Astrocyte (in vitro differentiated cells and primary cell): ENCODE measurements at regions not wholly inside any gene's neighbourhood (a gene's known extent, or its start where the extent isn't known, plus 50 kb on each side); places are given as distances from the start of the nearest gene placed in this dataset.

ENCODE experiments used
- DNase-seq: peaks from one replicate; pipeline ENCODE4 v3.0.0-alpha.2; 2010; ENCODE audit warnings: low read depth
- FAIRE-seq: peaks from 2 replicates; lab custom pipeline; 2011; peaks lifted over from hg19 to GRCh38; lab: Jason Lieb, UNC
- H2AFZ ChIP-seq: 2 replicates; pipeline ENCODE4 v1.6.0; 2012; ENCODE audit warnings: low read depth, low read length, inconsistent platforms
- H3K27ac ChIP-seq: 2 replicates; pipeline ENCODE4 v1.5.1; 2011; ENCODE audit warnings: low read depth, low read length, inconsistent platforms
- H3K27me3 ChIP-seq: 2 replicates; pipeline ENCODE4 v1.6.0; 2011; ENCODE audit warnings: low read length, inconsistent platforms; ENCODE audit not compliant: insufficient read depth
- H3K36me3 ChIP-seq: 2 replicates; pipeline ENCODE4 v1.5.1; 2011; ENCODE audit warnings: low read length, inconsistent platforms; ENCODE audit not compliant: insufficient read depth
- H3K4me1 ChIP-seq: 2 replicates; pipeline ENCODE4 v1.5.1; 2011; ENCODE audit warnings: low read length, inconsistent platforms; ENCODE audit not compliant: insufficient read depth
- H3K4me2 ChIP-seq: 2 replicates; pipeline ENCODE4 v1.6.0; 2012; ENCODE audit warnings: low read length, inconsistent platforms
- H3K4me3 ChIP-seq: 2 replicates; pipeline ENCODE4 v1.5.1; 2011; ENCODE audit warnings: low read depth, mild to moderate bottlenecking, low read length, inconsistent platforms; ENCODE audit not compliant: insufficient read depth
- H3K79me2 ChIP-seq: 2 replicates; pipeline ENCODE4 v1.6.0; 2012; ENCODE audit warnings: mild to moderate bottlenecking, low read length, inconsistent platforms; ENCODE audit not compliant: insufficient read depth
- H3K9ac ChIP-seq: 2 replicates; pipeline ENCODE4 v1.6.0; 2012; ENCODE audit warnings: mild to moderate bottlenecking, low read length, inconsistent platforms
- H3K9me3 ChIP-seq: 2 replicates; pipeline ENCODE4 v1.5.1; 2012; ENCODE audit warnings: low read depth, mild to moderate bottlenecking, low read length, inconsistent platforms; ENCODE audit not compliant: insufficient read depth
- H4K20me1 ChIP-seq: 2 replicates; pipeline ENCODE4 v1.6.0; 2012; ENCODE audit warnings: low read length, inconsistent platforms; ENCODE audit not compliant: insufficient read depth
- H3K27ac Mint-ChIP-seq: one replicate; pipeline ENCODE4 v1.8.0; 2021; ENCODE audit warnings: mild to moderate bottlenecking, mixed read lengths; ENCODE audit not compliant: unreplicated experiment
- H3K27me3 Mint-ChIP-seq: one replicate; pipeline ENCODE4 v1.8.0; 2021; ENCODE audit warnings: low read depth, mixed read lengths; ENCODE audit not compliant: unreplicated experiment
- H3K36me3 Mint-ChIP-seq: one replicate; pipeline ENCODE4 v1.8.0; 2021; ENCODE audit warnings: low read depth, mixed read lengths; ENCODE audit not compliant: unreplicated experiment
- H3K4me1 Mint-ChIP-seq: one replicate; pipeline ENCODE4 v1.8.0; 2021; ENCODE audit warnings: low read depth, mixed read lengths; ENCODE audit not compliant: unreplicated experiment
- H3K4me3 Mint-ChIP-seq: one replicate; pipeline ENCODE4 v1.8.0; 2021; ENCODE audit warnings: mild to moderate bottlenecking, moderate library complexity, mixed read lengths; ENCODE audit not compliant: unreplicated experiment
- H3K9me3 Mint-ChIP-seq: one replicate; pipeline ENCODE4 v1.8.0; 2021; ENCODE audit warnings: mild to moderate bottlenecking, mixed read lengths; ENCODE audit not compliant: unreplicated experiment
- CTCF ChIP-seq: IDR thresholded peaks from 2 replicates; pipeline ENCODE4 v1.5.1; 2011; ENCODE audit warnings: low read depth, mild to moderate bottlenecking, inconsistent platforms, low read length, moderate library complexity; ENCODE audit not compliant: insufficient read depth
- EZH2 ChIP-seq: IDR thresholded peaks from 2 replicates; pipeline ENCODE4 v1.6.1; 2012; ENCODE audit warnings: mild to moderate bottlenecking, low read length, inconsistent platforms; ENCODE audit not compliant: insufficient read depth

- Mint-ChIP-seq H3K36me3 (no peaks in the 10 kb centered on the region), H3K4me1 (no peaks in the 10 kb centered on the region), H3K27me3 (no peaks in the 10 kb centered on the region), H3K4me3 (no peak overlapping the region), H3K27ac (no peak overlapping the region), H3K9me3 (no peaks in the 10 kb centered on the region)
- no peak overlapping the region for H2AFZ ChIP-seq
- no peak for TF ChIP-seq EZH2
- TF ChIP-seq CTCF: no peak
- H3K79me2 ChIP-seq: no peaks in the 10 kb centered on the region
- H3K4me2 ChIP-seq: no peak overlapping the region
- no peak overlapping the region for H3K9ac ChIP-seq
- H3K4me3 ChIP-seq: no peak overlapping the region
- no peak for FAIRE-seq
- H3K4me1 ChIP-seq: no peaks in the 10 kb centered on the region
- no peaks in the 10 kb centered on the region for H4K20me1 ChIP-seq
- H3K27me3 ChIP-seq: no peaks in the 10 kb centered on the region
- DNase-seq: no peak
- no peaks in the 10 kb centered on the region for H3K9me3 ChIP-seq
- H3K36me3 ChIP-seq: no peaks in the 10 kb centered on the region
- no peak overlapping the region for H3K27ac ChIP-seq
Measured at GRCh38 chr3:104411757-104412156, 955.0 kb upstream of the ALCAM start.

- Histone ChIP-seq H3K4me3 (no peak overlapping the region), H4K20me1 (no peaks in the 10 kb centered on the region), H3K4me2 (no peak overlapping the region), H3K9ac (no peak overlapping the region), H3K36me3 (no peaks in the 10 kb centered on the region), H3K27ac (no peak overlapping the region), H3K27me3 (no peaks in the 10 kb centered on the region), H2AFZ (no peak overlapping the region), H3K9me3 (no peaks in the 10 kb centered on the region), H3K79me2 (no peaks in the 10 kb centered on the region), H3K4me1 (no peaks in the 10 kb centered on the region)
- no peak overlapping the region for H3K27ac Mint-ChIP-seq
- FAIRE-seq (peak; percentile 9), DNase-seq (no peak)
- H3K9me3 Mint-ChIP-seq: no peaks in the 10 kb centered on the region
- TF ChIP-seq EZH2 (no peak), CTCF (no peak)
- no peak overlapping the region for H3K4me3 Mint-ChIP-seq
- no peaks in the 10 kb centered on the region for H3K27me3 Mint-ChIP-seq
- H3K4me1 Mint-ChIP-seq: no peaks in the 10 kb centered on the region
- no peaks in the 10 kb centered on the region for H3K36me3 Mint-ChIP-seq
Measured at GRCh38 chr3:104412608-104413580, 953.8 kb upstream of the ALCAM start.
